ENCODE measurements at regions not wholly inside any gene's neighbourhood (a gene's known extent, or its start where the extent isn't known, plus 50 kb on each side); places are given as distances from the start of the nearest gene placed in this dataset.

GRCh38 chr1:98575955-98576354 lies 85.6 kb upstream of the SNX7 start:
- intact Hi-C loops (cut with DNase I): no loop called here
- H3K9me3 ChIP-seq: no peaks in the 10 kb centered on the region
- H3K27ac ChIP-seq: no peak overlapping the region
- no peak for ATAC-seq
- H3K36me3 ChIP-seq: no peaks in the 10 kb centered on the region
- no peaks in the 10 kb centered on the region for H3K27me3 ChIP-seq
- no peak overlapping the region for H3K4me3 ChIP-seq
- TF ChIP-seq POLR2A (IDR thresholded peaks at IDR 0.05): no peak
- no peak for TF ChIP-seq CTCF (IDR thresholded peaks at IDR 0.05)
- DNase-seq: no peak
- no peaks in the 10 kb centered on the region for H3K4me1 ChIP-seq

GRCh38 chr1:98565951-98566350 lies 95.6 kb upstream of the SNX7 start:
- Histone ChIP-seq H3K9me3 (no peaks in the 10 kb centered on the region), H3K27me3 (no peaks in the 10 kb centered on the region), H3K27ac (no peak overlapping the region), H3K4me3 (no peak overlapping the region), H3K36me3 (no peaks in the 10 kb centered on the region), H3K4me1 (no peaks in the 10 kb centered on the region)
- TF ChIP-seq CTCF (IDR thresholded peaks at IDR 0.05) (no peak), POLR2A (IDR thresholded peaks at IDR 0.05) (no peak)
- 47% methylated on average over 3 of the region's 3 CpGs for WGBS (ENCODE audit: insufficient coverage, low coverage, low lambda C conversion rate, missing lambda C conversion rate)
- no peak for DNase-seq
- intact Hi-C loops (cut with DNase I): no loop called here
- ATAC-seq: no peak

- Histone ChIP-seq H3K4me1 (no peaks in the 10 kb centered on the region), H3K27me3 (no peaks in the 10 kb centered on the region), H3K27ac (no peak overlapping the region), H3K36me3 (no peaks in the 10 kb centered on the region), H3K9me3 (no peaks in the 10 kb centered on the region), H3K4me3 (no peak overlapping the region)
- WGBS (ENCODE audit: insufficient coverage, low coverage, low lambda C conversion rate, missing lambda C conversion rate): 68% methylated on average over 2 of the region's 2 CpGs
- ATAC-seq (no peak), DNase-seq (no peak)
- no peak for TF ChIP-seq CTCF (IDR thresholded peaks at IDR 0.05)
- TF ChIP-seq POLR2A (IDR thresholded peaks at IDR 0.05): no peak
- intact Hi-C loops (cut with DNase I): no loop called here
These were observed 102.2 kb upstream of the SNX7 start for GRCh38 chr1:98559291-98559690.

GRCh38 chr1:98557895-98558294 lies 103.6 kb upstream of the SNX7 start:
- Histone ChIP-seq H3K27me3 (no peaks in the 10 kb centered on the region), H3K4me3 (no peak overlapping the region), H3K4me1 (no peaks in the 10 kb centered on the region), H3K36me3 (no peaks in the 10 kb centered on the region), H3K27ac (no peak overlapping the region), H3K9me3 (no peaks in the 10 kb centered on the region)
- TF ChIP-seq POLR2A (IDR thresholded peaks at IDR 0.05) (no peak), CTCF (IDR thresholded peaks at IDR 0.05) (no peak)
- DNase-seq (no peak), ATAC-seq (no peak)
- intact Hi-C loops (cut with DNase I): no loop called here
- 19% methylated on average over 2 of the region's 2 CpGs for WGBS (ENCODE audit: insufficient coverage, low coverage, low lambda C conversion rate, missing lambda C conversion rate)

GRCh38 chr1:98556521-98557158 lies 104.9 kb upstream of the SNX7 start:
- Histone ChIP-seq H3K27ac (no peak overlapping the region), H3K36me3 (no peaks in the 10 kb centered on the region), H3K4me3 (no peak overlapping the region), H3K9me3 (no peaks in the 10 kb centered on the region), H3K27me3 (no peaks in the 10 kb centered on the region), H3K4me1 (no peaks in the 10 kb centered on the region)
- DNase-seq (no peak), ATAC-seq (peak in 1 of 4 donors; percentile 34)
- peak in 3 of 4 donors; percentile 23 to 50 (median 37) for TF ChIP-seq CTCF (IDR thresholded peaks at IDR 0.05)
- TF ChIP-seq POLR2A (IDR thresholded peaks at IDR 0.05): no peak
- WGBS (ENCODE audit: insufficient coverage, low coverage, low lambda C conversion rate, missing lambda C conversion rate): 38% methylated on average over 2 of the region's 2 CpGs
- intact Hi-C loops (cut with DNase I): no loop called here
